ENCODE measurements at regions not wholly inside any gene's neighbourhood (a gene's known extent, or its start where the extent isn't known, plus 50 kb on each side); places are given as distances from the start of the nearest gene placed in this dataset.

GRCh38 chr1:80359666-80360065, 1353.1 kb upstream of the ADGRL4 start:
- TF ChIP-seq CTCF (IDR thresholded peaks at IDR 0.05; ENCODE audit: control extremely low read depth in 1 of 3, insufficient read depth in 1 of 3, low read depth in 1 of 3, low read length in 3 of 3) = no peak
- no peak for TF ChIP-seq SRF (IDR thresholded peaks at IDR 0.05; ENCODE audit: low read depth, low read length)

All from H1 (cell line).